RKO (cell line): ENCODE measurements at regions not wholly inside any gene's neighbourhood (a gene's known extent, or its start where the extent isn't known, plus 50 kb on each side); places are given as distances from the start of the nearest gene placed in this dataset.
"Not testable (repeated sequence)": the region's sequence is repeated elsewhere in the genome, so short reads cannot be mapped to it uniquely, and the experiment has no call there.

Experiments
- DNase-seq: peaks from one replicate; pipeline ENCODE4 v3.0.0-alpha.2; 2016; ENCODE audit warnings: low spot score

DNA sequence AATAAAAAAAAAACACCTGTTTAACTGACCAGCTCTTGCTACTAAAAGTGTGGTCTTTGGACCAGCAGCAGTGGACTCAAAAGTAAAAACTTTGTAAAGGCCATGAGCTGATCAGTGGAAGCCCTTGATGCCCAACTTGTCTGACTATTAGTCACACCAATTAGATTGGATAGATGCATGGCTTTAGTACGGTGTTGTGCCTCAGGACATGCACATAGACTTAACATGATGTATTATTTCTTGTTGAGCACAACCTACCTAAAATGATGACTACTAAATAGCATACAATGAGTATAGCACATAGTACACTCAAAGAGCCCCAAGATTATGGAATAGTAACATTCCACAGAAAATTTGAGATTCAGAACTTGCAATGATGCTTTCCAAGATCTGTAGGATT, 95.1 kb upstream of the FIBIN start:
- DNase-seq = no peak

DNA sequence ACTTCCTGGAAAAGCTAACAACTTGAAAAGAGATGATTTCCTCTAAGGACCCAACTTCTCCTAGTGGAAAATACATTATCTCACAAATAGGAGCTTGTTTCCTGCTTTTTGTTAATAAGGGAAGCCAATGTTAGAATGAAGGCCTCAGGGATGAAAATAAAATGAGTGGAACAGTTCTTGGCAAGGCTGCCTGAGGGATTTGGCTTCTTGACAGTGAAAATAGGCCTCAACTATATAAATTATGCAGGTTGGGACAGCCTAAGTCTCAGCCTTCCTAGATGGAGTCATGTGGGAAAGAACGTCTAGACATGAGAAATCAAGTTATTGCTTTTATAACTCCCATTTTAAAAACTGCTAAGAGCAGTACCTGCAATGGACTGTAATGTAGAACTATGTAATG, 92.8 kb upstream of the FIBIN start:
- DNase-seq = no peak

DNA sequence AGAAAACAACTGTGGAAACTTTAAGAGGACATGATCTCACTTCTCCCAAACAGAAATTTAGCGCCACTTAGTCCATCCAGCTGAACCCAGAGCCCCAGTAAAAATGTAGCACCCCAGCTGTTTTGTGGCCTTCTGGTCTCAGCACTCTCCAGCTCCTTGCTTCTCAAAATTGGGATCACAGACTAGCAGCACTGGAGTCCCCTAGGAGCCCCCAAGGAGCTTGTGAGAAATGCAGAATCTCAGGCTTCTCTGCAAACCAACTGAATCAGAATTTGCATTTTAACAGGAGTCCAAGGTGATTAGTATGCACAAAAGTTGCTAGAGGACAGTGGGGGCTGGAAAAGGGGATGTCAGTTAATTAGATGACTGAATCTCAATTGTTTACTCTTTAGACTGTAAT, 89.8 kb upstream of the FIBIN start:
- DNase-seq = no peak

DNA sequence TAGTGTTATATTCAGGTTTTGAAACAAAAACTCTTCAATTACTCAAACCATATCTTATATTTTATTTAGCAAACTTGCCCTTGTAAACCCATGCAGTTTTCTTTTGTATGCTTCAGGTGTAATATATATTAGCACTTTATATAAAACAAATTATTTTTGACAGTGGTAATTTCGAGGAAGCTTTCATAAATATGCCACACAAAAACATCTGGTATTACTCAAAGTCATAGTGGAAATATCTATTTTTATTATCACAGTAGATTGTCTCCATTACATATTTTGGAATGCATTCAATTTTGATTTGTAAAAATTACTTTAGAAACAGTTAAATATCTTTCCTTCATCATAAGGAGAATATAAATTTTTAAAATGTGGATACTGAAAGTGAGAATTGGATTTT, 89.1 kb upstream of the FIBIN start:
- no peak for DNase-seq

DNA sequence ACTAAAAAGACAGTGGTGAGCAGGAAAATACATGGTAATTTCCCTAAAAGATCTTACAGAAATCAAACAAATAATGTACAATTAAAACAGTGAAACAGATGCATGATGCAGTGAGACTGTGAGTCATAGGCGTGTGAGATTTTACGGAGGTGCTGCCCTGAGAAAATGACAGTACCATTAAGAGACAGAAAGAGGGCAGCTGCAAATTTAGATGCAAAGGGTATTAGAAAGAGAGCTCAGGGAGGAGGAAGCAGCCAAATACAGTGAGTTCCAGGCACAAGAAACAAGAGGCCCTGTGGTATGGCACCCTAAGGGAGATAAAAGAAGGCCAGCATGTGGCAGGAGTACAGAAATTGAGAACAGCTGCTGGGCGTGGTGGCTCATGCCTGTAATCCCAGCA, 88.5 kb upstream of the FIBIN start:
- DNase-seq = peak; percentile 17

DNA sequence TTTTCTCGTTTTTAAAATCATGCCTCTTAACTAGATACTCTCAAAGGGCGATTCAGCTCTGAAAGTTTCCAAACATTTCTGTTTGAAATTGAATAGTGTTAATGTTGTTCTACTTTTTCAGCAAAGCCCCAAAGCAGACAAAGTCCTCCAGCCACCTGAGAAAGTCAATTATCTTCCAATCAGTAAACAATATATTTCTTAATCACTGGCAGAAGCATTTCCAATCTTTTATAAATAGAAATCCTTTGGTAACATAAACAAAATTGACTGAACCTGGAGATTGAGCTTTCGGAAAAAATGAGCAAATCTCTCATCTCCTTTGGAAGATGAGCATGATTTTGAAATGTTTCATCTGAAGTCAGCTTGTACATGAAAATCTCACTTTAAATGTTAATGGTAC, 84.4 kb upstream of the FIBIN start:
- no peak for DNase-seq

DNA sequence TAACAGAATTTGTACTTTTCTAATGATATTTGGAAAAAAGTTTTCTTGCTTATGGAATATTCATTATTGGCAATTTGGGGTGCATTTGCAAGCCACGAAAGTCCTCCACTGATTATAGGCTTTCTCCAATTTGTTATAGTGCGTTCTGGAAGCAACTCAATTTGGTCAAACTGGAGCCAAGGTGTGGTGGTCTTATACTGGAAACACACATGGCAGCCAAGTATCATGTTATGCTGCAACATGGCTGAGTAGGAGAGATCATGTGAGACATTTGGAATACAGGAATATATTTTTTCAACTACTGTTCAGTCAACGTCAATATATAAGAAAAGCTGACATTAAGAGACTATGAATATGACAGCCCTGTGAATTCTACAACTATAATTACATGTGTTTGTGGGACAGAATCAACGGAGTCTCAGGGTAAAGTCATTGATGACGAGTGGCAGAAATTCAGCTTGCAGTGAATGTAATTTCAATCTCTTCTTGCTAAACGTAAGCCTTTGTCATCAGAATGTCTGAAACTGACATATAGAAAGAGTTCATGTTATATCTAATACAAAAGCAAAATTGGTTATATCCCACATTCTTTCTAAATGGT, 83.8 kb upstream of the FIBIN start:
- no peak for DNase-seq

DNA sequence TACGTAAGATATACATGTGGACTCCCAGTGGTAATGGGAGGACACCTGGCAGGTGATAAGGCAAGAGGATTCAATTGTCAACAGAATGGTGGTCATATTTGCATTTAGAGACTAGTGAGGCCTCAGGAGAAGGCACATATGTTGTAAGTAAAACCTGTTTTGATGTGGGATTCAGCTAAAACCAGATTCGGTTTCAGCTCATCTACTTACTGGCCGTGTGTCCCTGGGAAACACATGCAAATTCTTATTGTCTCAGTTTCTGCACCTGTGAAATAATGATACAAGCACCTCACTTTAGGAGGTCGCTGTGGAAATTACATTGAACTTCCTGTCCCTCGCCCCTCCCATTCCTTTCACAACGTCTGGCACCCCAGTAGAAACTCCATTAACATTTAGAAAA, 78.9 kb upstream of the FIBIN start:
- DNase-seq = no peak

DNA sequence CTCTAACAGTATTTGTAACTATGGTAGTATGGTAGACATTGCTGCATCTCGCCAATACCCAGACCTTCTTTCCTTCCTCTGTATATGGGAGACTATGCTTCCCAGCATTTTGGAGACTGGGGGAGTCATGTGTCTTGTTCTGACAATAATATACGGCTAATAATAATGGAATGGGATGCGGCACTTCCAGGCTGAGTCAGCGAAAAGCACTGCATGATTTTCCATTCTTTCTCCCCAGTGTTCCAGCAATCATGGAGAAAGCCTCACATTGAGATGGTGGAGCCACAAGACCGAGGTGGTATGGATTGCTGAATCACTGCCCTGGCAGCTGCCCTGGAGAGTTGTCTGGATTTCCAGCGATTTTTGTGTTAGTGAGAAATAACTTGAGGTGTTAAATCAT, 77.1 kb upstream of the FIBIN start:
- no peak for DNase-seq

DNA sequence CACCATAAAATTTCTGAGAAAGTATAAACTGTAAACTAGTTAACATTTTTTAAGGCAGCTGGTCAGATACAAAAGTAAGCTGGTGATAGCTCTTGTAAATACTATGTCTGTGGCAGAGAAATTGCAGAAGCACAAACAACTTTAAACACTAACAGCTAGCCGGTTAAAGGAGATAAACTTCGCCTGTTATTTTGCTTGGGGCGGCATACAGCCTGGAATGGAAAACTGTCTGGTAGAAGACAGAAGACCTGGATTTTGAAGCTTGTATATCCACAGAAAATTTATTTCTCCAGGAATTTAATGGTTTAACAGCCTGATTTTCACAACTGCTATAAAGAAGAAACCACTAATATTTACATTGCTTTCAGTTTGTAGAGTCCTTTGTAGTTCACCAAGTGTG, 65.3 kb upstream of the FIBIN start:
- no peak for DNase-seq

DNA sequence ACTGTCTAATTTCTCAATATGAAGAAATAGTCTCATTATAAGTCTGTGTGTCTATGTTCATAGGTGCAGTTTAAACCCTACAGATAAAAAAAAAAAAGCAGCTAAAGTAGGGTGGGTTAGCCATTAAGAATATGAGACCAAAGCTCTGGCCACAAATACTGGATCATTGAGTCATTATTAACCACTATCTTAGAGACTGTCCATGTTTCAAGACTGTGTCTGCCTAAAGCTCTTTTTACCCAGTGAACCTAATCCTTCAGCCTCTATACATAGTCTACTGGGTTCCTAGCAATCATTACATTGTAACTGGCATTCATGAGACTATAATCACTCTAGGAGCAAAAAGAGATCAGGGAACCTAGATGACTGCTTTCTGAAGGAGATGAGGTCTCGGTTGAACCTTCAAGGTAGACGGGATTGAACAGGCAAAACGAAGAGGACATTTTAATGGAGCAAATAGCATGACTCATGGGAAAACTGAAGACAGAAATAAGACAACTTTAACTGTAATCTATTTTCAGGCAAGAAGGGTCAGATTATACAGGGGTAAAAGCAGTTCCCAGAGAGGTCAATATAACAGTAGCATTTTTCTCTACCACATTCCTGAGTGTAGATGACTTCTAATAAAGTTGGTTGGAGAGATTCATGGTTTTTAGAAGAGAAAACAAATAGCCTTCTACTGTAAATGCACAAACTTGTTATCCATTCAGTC, 64.0 kb upstream of the FIBIN start:
- no peak for DNase-seq

DNA sequence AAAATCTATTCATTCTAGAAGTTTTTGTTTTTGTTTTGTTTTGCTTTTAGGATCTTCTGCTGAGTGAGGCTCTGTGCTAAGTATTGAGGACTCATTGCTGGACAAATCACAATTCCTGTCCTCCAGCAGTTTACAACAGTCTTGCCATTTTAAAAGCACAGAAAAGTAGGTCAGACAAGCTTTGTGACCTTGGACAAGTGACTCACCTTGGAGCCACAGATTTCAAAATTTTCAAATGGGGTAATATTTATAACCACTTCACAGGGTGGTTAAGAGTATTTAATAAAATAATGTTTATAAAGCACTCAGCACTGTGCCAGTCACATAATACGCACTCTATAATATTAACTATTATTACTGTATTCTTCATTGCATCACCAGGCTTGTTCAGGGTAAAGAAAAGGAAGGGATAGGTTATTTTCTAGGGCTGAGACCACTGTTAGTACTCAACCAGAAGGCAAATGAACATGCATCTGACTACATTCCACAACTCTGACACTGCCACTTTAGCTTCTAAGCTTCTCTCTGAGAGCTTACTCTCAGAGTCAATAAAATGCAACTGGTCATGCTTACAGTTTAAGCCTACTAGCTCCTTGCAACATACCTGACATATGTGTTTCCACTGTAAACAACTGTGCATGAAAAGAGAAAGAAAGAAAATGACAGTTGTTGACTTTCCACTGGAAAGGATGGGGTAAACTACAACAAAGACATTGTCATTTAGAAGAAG, 63.2 kb upstream of the FIBIN start:
- DNase-seq = no peak

DNA sequence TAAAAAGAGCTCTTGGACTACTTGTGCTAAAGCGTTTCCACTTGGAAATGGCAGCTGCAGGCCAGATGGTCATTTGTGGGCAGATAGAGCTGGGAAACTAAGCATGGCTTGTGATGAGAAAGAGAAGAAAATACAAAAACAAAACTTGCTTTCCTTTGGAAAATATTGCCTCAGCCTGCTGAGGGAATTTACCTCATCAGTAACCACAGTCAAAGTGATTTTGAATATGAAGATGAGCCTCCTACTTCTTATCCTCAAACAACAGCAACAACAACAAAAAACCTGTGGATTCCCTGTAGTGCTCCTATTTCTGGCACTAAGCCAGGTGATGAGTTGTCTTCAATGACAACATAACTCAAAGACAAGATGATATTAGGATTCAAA, 62.7 kb upstream of the FIBIN start:
- DNase-seq = no peak

DNA sequence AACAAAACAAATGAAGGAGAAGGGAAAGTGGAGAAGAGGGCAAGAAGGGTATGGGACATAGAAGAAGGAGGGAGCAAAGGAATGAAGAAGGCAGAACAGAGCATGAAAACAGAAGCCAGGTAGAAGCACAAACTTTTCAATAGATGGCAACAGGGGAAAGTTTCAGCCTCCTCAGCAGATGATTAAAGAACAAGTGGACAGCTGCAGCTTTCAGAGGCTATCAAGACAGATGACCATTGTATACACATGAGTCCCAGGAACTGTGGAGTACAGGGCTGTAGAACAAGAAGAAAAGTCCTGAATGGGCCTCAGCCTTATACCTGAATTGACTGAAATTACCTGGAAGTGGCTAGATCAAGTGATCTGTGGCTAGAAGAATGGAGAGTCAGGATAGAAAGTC, 62.0 kb upstream of the FIBIN start:
- DNase-seq = no peak

DNA sequence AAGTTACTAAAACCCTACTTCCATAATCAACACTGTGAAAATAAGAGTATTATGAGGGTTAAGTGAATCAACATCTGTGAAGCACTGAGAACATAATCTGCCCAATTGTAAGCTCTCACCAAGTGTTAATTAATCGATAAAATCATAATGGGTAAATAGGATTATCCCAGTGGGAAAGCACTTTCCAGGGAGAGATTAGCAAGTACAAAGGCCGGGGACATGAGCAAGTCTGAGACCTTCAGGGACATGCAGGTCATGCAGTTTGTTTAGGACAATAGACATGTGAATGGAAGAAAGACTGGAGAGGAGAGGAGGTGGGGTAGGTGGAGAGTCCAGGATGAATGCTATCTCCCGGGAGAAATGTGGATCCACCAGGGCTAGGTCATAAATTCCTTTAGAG, 57.8 kb upstream of the FIBIN start:
- no peak for DNase-seq

DNA sequence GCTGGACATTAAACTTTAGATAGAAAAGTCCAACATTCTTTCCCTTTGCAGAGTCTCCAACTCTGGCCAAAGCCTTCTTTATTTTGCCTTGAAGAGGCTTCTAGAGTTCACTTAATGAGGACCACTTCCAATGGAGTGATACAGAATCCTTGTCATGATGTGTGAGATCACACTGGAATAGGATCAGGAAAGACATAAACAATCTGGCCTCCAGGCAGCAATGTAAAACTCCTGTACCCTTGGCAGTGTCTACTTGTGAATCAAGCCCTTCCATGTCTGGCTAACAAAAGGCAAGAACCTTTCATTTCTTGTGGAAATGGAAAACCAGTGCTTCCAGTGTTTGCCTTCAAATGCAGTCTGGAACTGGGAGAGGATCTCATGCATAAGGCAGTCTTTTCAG, 56.5 kb upstream of the FIBIN start:
- DNase-seq = no peak

DNA sequence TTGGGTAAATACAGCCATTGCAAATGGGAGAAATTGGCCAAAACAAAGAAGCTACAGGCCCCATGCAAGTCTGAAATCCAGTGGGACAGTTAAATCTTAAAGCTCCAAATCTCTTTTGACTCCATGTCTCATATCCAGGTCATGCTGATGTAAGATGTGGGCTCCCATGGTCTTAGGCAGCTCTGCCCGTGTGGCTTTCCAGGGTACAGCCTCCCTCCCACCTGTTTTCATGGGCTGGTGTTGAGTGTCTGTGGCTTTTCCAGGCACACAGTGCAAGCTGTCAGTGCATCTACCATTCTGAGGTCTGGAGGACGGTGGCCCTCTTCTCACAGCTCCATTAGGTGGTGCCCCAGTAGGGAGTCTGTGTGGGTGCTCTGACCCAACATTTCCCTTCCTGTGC, 53.4 kb upstream of the FIBIN start:
- not testable (repeated sequence) for DNase-seq

DNA sequence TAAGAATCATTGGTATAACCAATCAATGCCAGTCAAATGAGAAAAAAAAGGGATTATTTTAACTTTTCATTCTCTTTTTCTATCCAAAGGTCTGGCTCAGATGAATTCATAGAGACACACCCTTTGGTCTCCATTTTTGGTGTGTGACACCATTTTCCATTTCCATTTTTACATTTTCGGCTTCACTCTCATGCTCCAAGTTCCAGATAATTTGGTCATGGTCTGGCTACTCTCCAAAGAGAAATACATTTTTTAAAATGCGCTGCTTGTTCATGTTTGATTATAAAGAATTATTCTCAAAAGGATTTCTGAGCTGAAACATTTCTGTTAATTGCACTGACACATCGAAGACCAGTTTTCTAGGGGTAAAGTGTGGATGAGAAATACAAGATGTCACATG, 51.6 kb upstream of the FIBIN start:
- no peak for DNase-seq

DNA sequence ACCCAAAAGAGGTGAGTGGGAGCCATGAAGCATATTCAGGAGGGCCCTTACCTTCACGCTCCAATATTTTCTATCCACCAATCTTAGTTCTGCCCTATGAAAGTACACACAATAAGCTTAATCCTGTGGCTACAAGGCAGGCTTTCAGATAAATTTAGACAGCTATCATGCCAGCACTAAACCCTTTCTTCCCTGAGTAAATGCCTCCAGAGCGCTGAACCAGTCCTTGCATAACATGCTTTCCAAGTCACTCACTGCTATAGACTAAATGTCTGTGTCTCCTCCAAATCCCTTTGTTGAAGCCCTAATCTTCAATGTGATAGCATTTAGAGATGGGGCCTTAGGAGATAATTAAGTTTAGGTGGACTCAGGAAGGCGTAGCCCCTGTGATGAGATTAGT, 50.3 kb upstream of the FIBIN start:
- no peak for DNase-seq
